HEK293 (cell line): ENCODE measurements at regions not wholly inside any gene's neighbourhood (a gene's known extent, or its start where the extent isn't known, plus 50 kb on each side); places are given as distances from the start of the nearest gene placed in this dataset.

Source experiments
- CTCF ChIA-PET: fragments of 350-600 bp; formaldehyde crosslinking; extraction: SDS; loops from one replicate; lab custom pipeline; 2021; ENCODE audit warnings: antibody characterized with exemption; lab: Yijun Ruan, JAX
- POLR2A ChIA-PET: fragments of 300-600 bp; formaldehyde crosslinking; extraction: SDS; loops from one replicate; lab custom pipeline; 2020; ENCODE audit warnings: antibody characterized with exemption, inconsistent platforms; lab: Yijun Ruan, JAX
- H3K27ac ChIP-seq: fragments of 200-500 bp; sonication (Bioruptor generic); 2 replicates; pipeline ENCODE4 v1.5.1; 2014; ENCODE audit warnings: low read depth, low read length, control low read depth, inconsistent platforms; ENCODE audit errors: extremely low read depth
- H3K36me3 ChIP-seq, 2 experiments: fragments of 200-500 bp in 1 of 2; sonication (Bioruptor generic) in 1 of 2; 1 replicate in 1 of 2; 2 replicates in 1 of 2; pipeline ENCODE4 v1.5.1; 2014 to 2017; ENCODE audit warnings: inconsistent platforms in 2 of 2, low read length in 2 of 2; ENCODE audit not compliant: control insufficient read depth in 2 of 2, insufficient read depth in 1 of 2
- H3K4me1 ChIP-seq: fragments of 200-500 bp; sonication (Bioruptor generic); 2 replicates; pipeline ENCODE4 v1.5.1; 2014; ENCODE audit warnings: mild to moderate bottlenecking, low read length, inconsistent platforms; ENCODE audit not compliant: control insufficient read depth, insufficient read depth
- H3K4me3 ChIP-seq: 2 replicates; pipeline ENCODE4 v1.5.1; 2011; ENCODE audit warnings: low read depth, mild to moderate bottlenecking, control low read depth, low read length, moderate library complexity
- H3K9me3 ChIP-seq: fragments of 200-500 bp; sonication (Bioruptor generic); 2 replicates; pipeline ENCODE4 v1.5.1; 2014; ENCODE audit warnings: low read depth, low read length, inconsistent platforms; ENCODE audit not compliant: control insufficient read depth, insufficient read depth
- BCL6B ChIP-seq: fragments of 450-650 bp; formaldehyde crosslinking; IDR thresholded peaks from 2 replicates; pipeline ENCODE4 v1.5.1; 2017; ENCODE audit warnings: missing biosample characterization, missing genetic modification characterization
- GLIS1 ChIP-seq: fragments of 450-650 bp; formaldehyde crosslinking; IDR thresholded peaks from 2 replicates; pipeline ENCODE4 v1.5.1; 2016; ENCODE audit warnings: missing biosample characterization, missing genetic modification characterization
- OVOL3 ChIP-seq: fragments of 450-650 bp; formaldehyde crosslinking; IDR thresholded peaks from 2 replicates; pipeline ENCODE4 v1.5.1; 2016; ENCODE audit warnings: missing biosample characterization, missing genetic modification characterization
- TRIM28 ChIP-seq: IDR thresholded peaks from 2 replicates; pipeline ENCODE4 v1.6.1; 2011; ENCODE audit warnings: low read length, control low read depth, borderline replicate concordance
- YY1 ChIP-seq: fragments of 450-650 bp; formaldehyde crosslinking; IDR thresholded peaks from 2 replicates; pipeline ENCODE4 v1.5.1; 2018; ENCODE audit warnings: missing biosample characterization, missing genetic modification characterization
- ZBTB8A ChIP-seq: fragments of 450-650 bp; formaldehyde crosslinking; IDR thresholded peaks from 2 replicates; pipeline ENCODE4 v1.5.1; 2016; ENCODE audit warnings: missing biosample characterization, missing genetic modification characterization
- ZFP37 ChIP-seq: fragments of 450-650 bp; formaldehyde crosslinking; IDR thresholded peaks from 2 replicates; pipeline ENCODE4 v1.5.1; 2016; ENCODE audit warnings: missing biosample characterization, missing genetic modification characterization
- ZIC2 ChIP-seq: fragments of 450-650 bp; formaldehyde crosslinking; IDR thresholded peaks from 2 replicates; pipeline ENCODE4 v1.5.1; 2016; ENCODE audit warnings: missing biosample characterization, missing genetic modification characterization
- ZNF16 ChIP-seq: fragments of 450-650 bp; formaldehyde crosslinking; IDR thresholded peaks from 2 replicates; pipeline ENCODE4 v1.5.1; 2016; ENCODE audit warnings: low read depth, missing biosample characterization, missing genetic modification characterization
- ZNF18 ChIP-seq: fragments of 450-650 bp; formaldehyde crosslinking; IDR thresholded peaks from 2 replicates; pipeline ENCODE4 v1.5.1; 2016; ENCODE audit warnings: missing biosample characterization, missing genetic modification characterization
- ZNF223 ChIP-seq: fragments of 450-650 bp; formaldehyde crosslinking; IDR thresholded peaks from 2 replicates; pipeline ENCODE4 v1.5.1; 2016; ENCODE audit warnings: missing biosample characterization, missing genetic modification characterization
- ZNF280D ChIP-seq: fragments of 450-650 bp; formaldehyde crosslinking; IDR thresholded peaks from 2 replicates; pipeline ENCODE4 v1.5.1; 2016; ENCODE audit warnings: missing biosample characterization, missing genetic modification characterization
- ZNF416 ChIP-seq: fragments of 450-650 bp; formaldehyde crosslinking; IDR thresholded peaks from 2 replicates; pipeline ENCODE4 v1.5.1; 2016; ENCODE audit warnings: missing biosample characterization, missing genetic modification characterization
- ZNF488 ChIP-seq: fragments of 450-650 bp; formaldehyde crosslinking; IDR thresholded peaks from 2 replicates; pipeline ENCODE4 v1.5.1; 2016; ENCODE audit warnings: missing biosample characterization, missing genetic modification characterization
- ZNF561 ChIP-seq: fragments of 450-650 bp; IDR thresholded peaks from 2 replicates; pipeline ENCODE4 v1.5.1; 2018; ENCODE audit warnings: missing biosample characterization, missing genetic modification characterization, borderline replicate concordance
- ZNF785 ChIP-seq: fragments of 450-650 bp; formaldehyde crosslinking; IDR thresholded peaks from 2 replicates; pipeline ENCODE4 v1.5.1; 2016; ENCODE audit warnings: missing biosample characterization, missing genetic modification characterization
- ZNF792 ChIP-seq: fragments of 450-650 bp; formaldehyde crosslinking; IDR thresholded peaks from 2 replicates; pipeline ENCODE4 v1.5.1; 2016; ENCODE audit warnings: missing biosample characterization, missing genetic modification characterization

- Histone ChIP-seq H3K4me1 (no peaks in the 10 kb centered on the region), H3K36me3 (no peaks in the 10 kb centered on the region), H3K27ac (no peak overlapping the region), H3K4me3 (no peak overlapping the region), H3K9me3 (no peaks in the 10 kb centered on the region)
- ChIA-PET POLR2A (no interaction called here), CTCF (interaction anchor here (0.6 to 1.8 kb wide), 3 partner anchors 13 to 42 kb away, joined by 3 to 6 read pairs (median 4); no protein-coding TSS in a partner anchor)
- no peak for TF ChIP-seq YY1 (tag by site-specific recombination)
- 0 out of 2 replicates have a peak, but pooled peaks have one; percentile 52 for TF ChIP-seq ZNF223
Observed at GRCh38 chr1:22241811-22242210, 98.9 kb upstream of the WNT4 start.

GRCh38 chr1:22245100-22245650 lies 102.3 kb upstream of the WNT4 start:
- Histone ChIP-seq H3K4me1 (no peaks in the 10 kb centered on the region), H3K27ac (no peak overlapping the region), H3K9me3 (no peaks in the 10 kb centered on the region), H3K36me3 (no peaks in the 10 kb centered on the region), H3K4me3 (no peak overlapping the region)
- no peak for TF ChIP-seq ZNF16 (tag by site-specific recombination)
- no peak for TF ChIP-seq ZNF792 (tag by site-specific recombination)
- TF ChIP-seq TRIM28, result no peak
- no peak for TF ChIP-seq BCL6B (tag by site-specific recombination)
- TF ChIP-seq OVOL3 (tag by site-specific recombination), result no peak
- TF ChIP-seq ZIC2 (tag by site-specific recombination), result peak; percentile 68
- 0 out of 2 replicates have a peak, but pooled peaks have one; percentile 38 for TF ChIP-seq GLIS1
- no peak for TF ChIP-seq ZNF488
- TF ChIP-seq ZNF416, result no peak
- no peak for TF ChIP-seq ZNF18
- TF ChIP-seq ZNF280D, result no peak
- no peak for TF ChIP-seq ZFP37 (tag by site-specific recombination)
- TF ChIP-seq ZNF561 (tag by site-specific recombination), result no peak
- no peak for TF ChIP-seq ZBTB8A (tag by site-specific recombination)
- TF ChIP-seq ZNF785 (tag by site-specific recombination), result no peak
- POLR2A ChIA-PET, result no interaction called here
- CTCF ChIA-PET, result interaction anchor here (0.7 kb wide), 1 partner anchor 46 kb away, joined by 3 read pairs; no protein-coding TSS in a partner anchor
